ENCODE measurements at regions not wholly inside any gene's neighbourhood (a gene's known extent, or its start where the extent isn't known, plus 50 kb on each side); places are given as distances from the start of the nearest gene placed in this dataset.
"Not testable (repeated sequence)": the region's sequence is repeated elsewhere in the genome, so short reads cannot be mapped to it uniquely, and the experiment has no call there.

DNA sequence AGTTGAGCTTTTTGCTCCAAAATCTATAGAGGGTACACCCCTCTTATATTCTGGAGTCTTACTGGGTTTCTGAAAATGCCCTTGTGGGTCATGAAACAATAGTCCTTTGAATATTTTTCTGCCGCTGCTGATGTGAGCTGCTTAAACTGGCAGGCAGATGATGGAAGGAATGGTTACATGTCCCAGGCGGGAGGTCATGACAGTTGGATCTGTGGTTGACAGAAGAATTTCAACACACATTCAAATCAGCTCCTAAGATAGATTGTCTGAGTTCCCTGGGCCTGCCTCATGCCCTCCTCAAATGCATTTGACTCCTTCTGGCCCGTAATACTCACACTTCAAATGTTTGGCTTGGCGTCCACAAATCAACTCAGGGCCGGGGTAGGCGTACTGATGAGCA lies 105.0 kb upstream of the IKBKE start:
- TF ChIP-seq, protein P1, sequence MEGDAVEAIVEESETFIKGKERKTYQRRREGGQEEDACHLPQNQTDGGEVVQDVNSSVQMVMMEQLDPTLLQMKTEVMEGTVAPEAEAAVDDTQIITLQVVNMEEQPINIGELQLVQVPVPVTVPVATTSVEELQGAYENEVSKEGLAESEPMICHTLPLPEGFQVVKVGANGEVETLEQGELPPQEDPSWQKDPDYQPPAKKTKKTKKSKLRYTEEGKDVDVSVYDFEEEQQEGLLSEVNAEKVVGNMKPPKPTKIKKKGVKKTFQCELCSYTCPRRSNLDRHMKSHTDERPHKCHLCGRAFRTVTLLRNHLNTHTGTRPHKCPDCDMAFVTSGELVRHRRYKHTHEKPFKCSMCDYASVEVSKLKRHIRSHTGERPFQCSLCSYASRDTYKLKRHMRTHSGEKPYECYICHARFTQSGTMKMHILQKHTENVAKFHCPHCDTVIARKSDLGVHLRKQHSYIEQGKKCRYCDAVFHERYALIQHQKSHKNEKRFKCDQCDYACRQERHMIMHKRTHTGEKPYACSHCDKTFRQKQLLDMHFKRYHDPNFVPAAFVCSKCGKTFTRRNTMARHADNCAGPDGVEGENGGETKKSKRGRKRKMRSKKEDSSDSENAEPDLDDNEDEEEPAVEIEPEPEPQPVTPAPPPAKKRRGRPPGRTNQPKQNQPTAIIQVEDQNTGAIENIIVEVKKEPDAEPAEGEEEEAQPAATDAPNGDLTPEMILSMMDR (IDR thresholded peaks at IDR 0.05), result not testable (repeated sequence)
- TF ChIP-seq POLR2A (IDR thresholded peaks at IDR 0.05), result not testable (repeated sequence)
